ENCODE measurements at regions not wholly inside any gene's neighbourhood (a gene's known extent, or its start where the extent isn't known, plus 50 kb on each side); places are given as distances from the start of the nearest gene placed in this dataset.

DNA sequence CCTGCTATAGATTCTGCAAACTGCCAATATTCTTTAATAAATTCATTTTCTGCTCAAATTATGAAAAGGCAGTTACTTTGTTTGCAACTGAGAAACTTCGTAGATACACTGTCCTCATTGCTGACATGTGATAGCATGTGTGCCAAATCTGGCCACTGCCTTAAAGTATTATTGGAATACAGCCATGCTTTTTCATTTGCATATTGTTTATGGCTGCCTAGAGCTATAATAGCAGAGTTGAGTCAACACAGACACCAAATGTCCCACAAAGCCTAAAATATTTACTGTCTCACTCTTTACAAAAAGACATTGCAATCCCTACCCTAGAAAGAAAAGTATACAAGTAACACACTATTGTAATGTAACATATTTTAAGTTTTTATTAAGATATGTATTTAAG, 647.4 kb downstream of the XPNPEP1 start:
- no peak overlapping the region for H3K27ac ChIP-seq
- no peaks in the 10 kb centered on the region for H3K27me3 ChIP-seq
- no peak overlapping the region for H3K4me3 ChIP-seq (ENCODE audit: low read depth in 1 of 2, low read length in 1 of 2)
- no peaks in the 10 kb centered on the region for H3K9me3 ChIP-seq
- TF ChIP-seq, protein P1, sequence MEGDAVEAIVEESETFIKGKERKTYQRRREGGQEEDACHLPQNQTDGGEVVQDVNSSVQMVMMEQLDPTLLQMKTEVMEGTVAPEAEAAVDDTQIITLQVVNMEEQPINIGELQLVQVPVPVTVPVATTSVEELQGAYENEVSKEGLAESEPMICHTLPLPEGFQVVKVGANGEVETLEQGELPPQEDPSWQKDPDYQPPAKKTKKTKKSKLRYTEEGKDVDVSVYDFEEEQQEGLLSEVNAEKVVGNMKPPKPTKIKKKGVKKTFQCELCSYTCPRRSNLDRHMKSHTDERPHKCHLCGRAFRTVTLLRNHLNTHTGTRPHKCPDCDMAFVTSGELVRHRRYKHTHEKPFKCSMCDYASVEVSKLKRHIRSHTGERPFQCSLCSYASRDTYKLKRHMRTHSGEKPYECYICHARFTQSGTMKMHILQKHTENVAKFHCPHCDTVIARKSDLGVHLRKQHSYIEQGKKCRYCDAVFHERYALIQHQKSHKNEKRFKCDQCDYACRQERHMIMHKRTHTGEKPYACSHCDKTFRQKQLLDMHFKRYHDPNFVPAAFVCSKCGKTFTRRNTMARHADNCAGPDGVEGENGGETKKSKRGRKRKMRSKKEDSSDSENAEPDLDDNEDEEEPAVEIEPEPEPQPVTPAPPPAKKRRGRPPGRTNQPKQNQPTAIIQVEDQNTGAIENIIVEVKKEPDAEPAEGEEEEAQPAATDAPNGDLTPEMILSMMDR (IDR thresholded peaks at IDR 0.05), result no peak
- H3K4me1 ChIP-seq (ENCODE audit: control insufficient read depth in 1 of 2, insufficient read depth in 1 of 2, low read depth in 1 of 2, low read length in 1 of 2), result no peaks in the 10 kb centered on the region
- H3K36me3 ChIP-seq, result no peaks in the 10 kb centered on the region

DNA sequence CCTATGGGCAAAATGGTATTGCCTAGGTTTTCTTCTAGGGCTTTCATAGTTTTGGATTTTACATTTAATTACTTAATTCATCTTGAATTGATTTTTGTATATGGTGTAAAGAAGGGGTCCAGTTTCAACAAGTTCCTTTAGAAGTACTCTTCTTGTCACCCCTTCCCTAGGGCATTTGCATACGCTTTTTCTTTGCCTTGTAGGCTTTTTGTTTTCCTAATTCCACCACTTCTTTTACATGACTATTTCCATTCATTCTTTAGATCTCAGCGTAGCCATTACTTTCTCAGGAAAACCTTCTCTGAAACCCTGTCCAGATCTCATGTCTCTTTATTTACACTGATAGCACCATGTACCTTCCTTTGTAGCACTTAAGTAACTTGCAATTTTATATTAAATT, 648.6 kb downstream of the XPNPEP1 start:
- Histone ChIP-seq H3K36me3 (no peaks in the 10 kb centered on the region), H3K4me3 (ENCODE audit: low read depth in 1 of 2, low read length in 1 of 2) (no peak overlapping the region), H3K27ac (no peak overlapping the region), H3K27me3 (no peaks in the 10 kb centered on the region), H3K9me3 (no peaks in the 10 kb centered on the region), H3K4me1 (ENCODE audit: control insufficient read depth in 1 of 2, insufficient read depth in 1 of 2, low read depth in 1 of 2, low read length in 1 of 2) (no peaks in the 10 kb centered on the region)
- TF ChIP-seq, protein P1 (IDR thresholded peaks at IDR 0.05), result no peak

DNA sequence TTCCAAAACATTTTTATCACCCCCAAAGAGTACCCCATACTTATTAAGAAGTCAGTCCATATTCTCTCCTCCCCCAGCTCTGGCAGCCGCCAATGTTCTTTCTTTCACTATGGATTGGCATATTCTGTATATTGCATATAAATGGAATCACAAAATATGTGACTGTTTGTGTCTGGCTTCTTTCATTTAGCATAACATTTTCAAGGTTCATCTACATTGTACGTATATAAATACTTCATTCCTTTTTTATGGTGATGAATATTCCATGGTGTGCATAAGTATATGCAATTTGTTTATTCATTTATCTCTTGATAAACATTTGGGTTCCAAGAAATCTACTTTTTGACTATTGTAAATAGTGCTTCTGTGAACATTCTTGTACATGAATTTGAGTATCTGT, 653.1 kb downstream of the XPNPEP1 start:
- no peak overlapping the region for H3K27ac ChIP-seq
- no peak overlapping the region for H3K4me3 ChIP-seq (ENCODE audit: low read depth in 1 of 2, low read length in 1 of 2)
- no peaks in the 10 kb centered on the region for H3K9me3 ChIP-seq
- TF ChIP-seq, protein P1 (IDR thresholded peaks at IDR 0.05), result no peak
- no peaks in the 10 kb centered on the region for H3K27me3 ChIP-seq
- no peaks in the 10 kb centered on the region for H3K4me1 ChIP-seq (ENCODE audit: control insufficient read depth in 1 of 2, insufficient read depth in 1 of 2, low read depth in 1 of 2, low read length in 1 of 2)
- H3K36me3 ChIP-seq, result no peaks in the 10 kb centered on the region

DNA sequence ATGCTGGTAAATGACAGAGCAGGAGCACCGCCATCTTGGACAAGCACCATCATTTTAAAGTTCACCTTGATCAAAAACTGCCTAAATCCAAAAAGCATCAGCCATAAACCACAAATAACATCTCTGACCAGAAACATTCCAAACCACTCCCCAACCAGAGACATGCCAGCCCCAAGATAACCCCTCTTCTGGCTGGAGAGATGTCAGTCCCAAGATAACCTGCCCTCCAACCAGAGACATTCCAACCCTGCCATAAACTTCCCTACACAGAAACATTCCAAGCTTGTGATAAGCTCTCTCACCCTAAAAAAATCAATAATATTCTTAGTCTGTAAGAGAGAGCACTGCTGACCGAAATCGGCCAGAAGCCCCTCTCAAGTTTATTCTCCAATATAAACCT, 659.3 kb downstream of the XPNPEP1 start:
- Histone ChIP-seq H3K27ac (no peak overlapping the region), H3K9me3 (no peaks in the 10 kb centered on the region), H3K4me1 (ENCODE audit: control insufficient read depth in 1 of 2, insufficient read depth in 1 of 2, low read depth in 1 of 2, low read length in 1 of 2) (no peaks in the 10 kb centered on the region), H3K4me3 (ENCODE audit: low read depth in 1 of 2, low read length in 1 of 2) (no peak overlapping the region), H3K27me3 (no peaks in the 10 kb centered on the region), H3K36me3 (no peaks in the 10 kb centered on the region)
- TF ChIP-seq, protein P1 (IDR thresholded peaks at IDR 0.05), result no peak

DNA sequence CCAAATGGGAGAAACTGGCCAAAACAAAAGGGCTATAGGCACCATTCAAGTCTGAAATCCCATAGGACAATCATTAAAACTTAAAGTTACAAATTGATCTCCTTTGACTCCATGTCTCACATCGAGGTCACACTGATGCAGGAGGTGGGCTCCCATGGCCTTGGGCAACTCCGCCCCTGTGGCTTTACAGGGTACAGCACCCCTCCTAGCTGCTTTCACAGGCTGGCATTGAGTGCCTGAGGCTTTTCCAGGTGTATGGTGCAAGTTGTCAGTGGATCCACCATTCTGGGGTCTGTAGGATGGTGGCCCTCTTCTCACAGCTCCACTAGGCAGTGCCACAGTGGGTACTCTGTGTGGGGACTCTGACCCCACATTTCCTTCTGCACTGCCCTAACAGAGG, 662.1 kb downstream of the XPNPEP1 start:
- no peak overlapping the region for H3K4me3 ChIP-seq (ENCODE audit: low read depth in 1 of 2, low read length in 1 of 2)
- no peaks in the 10 kb centered on the region for H3K4me1 ChIP-seq (ENCODE audit: control insufficient read depth in 1 of 2, insufficient read depth in 1 of 2, low read depth in 1 of 2, low read length in 1 of 2)
- no peaks in the 10 kb centered on the region for H3K27me3 ChIP-seq
- TF ChIP-seq, protein P1 (IDR thresholded peaks at IDR 0.05), result no peak
- no peak overlapping the region for H3K27ac ChIP-seq
- H3K36me3 ChIP-seq, result no peaks in the 10 kb centered on the region
- no peaks in the 10 kb centered on the region for H3K9me3 ChIP-seq

DNA sequence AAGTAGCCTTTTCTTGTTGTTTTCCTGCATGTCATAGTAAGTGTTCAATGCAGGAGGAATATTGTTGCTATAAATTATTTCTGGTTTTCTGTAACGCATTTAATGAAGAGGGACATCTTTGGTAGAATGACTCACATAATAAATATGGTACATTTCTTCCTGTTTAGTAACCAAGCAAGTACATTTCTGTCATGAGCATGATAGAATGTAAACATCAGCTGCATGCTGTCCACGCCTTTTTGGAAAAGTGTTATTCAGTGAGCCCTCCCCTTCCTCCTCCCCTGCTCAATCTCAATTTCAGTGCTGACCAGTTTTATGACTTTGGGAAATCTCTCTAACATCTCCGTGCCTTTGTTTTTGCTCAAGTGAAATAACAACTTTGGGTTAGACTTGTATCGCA, 664.0 kb downstream of the XPNPEP1 start:
- TF ChIP-seq, protein P1 (IDR thresholded peaks at IDR 0.05), result no peak
- H3K4me1 ChIP-seq (ENCODE audit: control insufficient read depth in 1 of 2, insufficient read depth in 1 of 2, low read depth in 1 of 2, low read length in 1 of 2), result no peaks in the 10 kb centered on the region
- no peaks in the 10 kb centered on the region for H3K27me3 ChIP-seq
- no peaks in the 10 kb centered on the region for H3K9me3 ChIP-seq
- H3K4me3 ChIP-seq (ENCODE audit: low read depth in 1 of 2, low read length in 1 of 2), result no peak overlapping the region
- H3K27ac ChIP-seq, result no peak overlapping the region
- H3K36me3 ChIP-seq, result no peaks in the 10 kb centered on the region
